ENCODE measurements at regions not wholly inside any gene's neighbourhood (a gene's known extent, or its start where the extent isn't known, plus 50 kb on each side); places are given as distances from the start of the nearest gene placed in this dataset.

- no peak for TF ChIP-seq CTCF (IDR thresholded peaks at IDR 0.05; ENCODE audit: poor library complexity, severe bottlenecking)
- TF ChIP-seq REST (IDR thresholded peaks at IDR 0.05; ENCODE audit: borderline replicate concordance) = no peak
- TF ChIP-seq TAF1 (IDR thresholded peaks at IDR 0.05; ENCODE audit: low read depth) = no peak
- no peak for TF ChIP-seq POLR2AphosphoS5 (IDR thresholded peaks at IDR 0.05)
Observed at GRCh38 chr5:136666970-136667620, 301.8 kb upstream of the TRPC7 start.

Data from neural cell (in vitro differentiated cells).